Ectodermal cell (in vitro differentiated cells): ENCODE measurements at regions not wholly inside any gene's neighbourhood (a gene's known extent, or its start where the extent isn't known, plus 50 kb on each side); places are given as distances from the start of the nearest gene placed in this dataset.

ENCODE experiments used
- H3K27ac ChIP-seq: 2 replicates; pipeline ENCODE4 v1.7.0; 2013; ENCODE audit warnings: mild to moderate bottlenecking, low read depth, low read length; ENCODE audit not compliant: insufficient read depth, poor library complexity, severe bottlenecking
- H3K27me3 ChIP-seq: 2 replicates; pipeline ENCODE4 v1.7.0; 2013; ENCODE audit warnings: mild to moderate bottlenecking, low read length; ENCODE audit not compliant: insufficient read depth, control insufficient read depth, poor library complexity, severe bottlenecking
- H3K36me3 ChIP-seq: one replicate; pipeline ENCODE4 v1.7.0; 2013; ENCODE audit warnings: low read length; ENCODE audit not compliant: control insufficient read depth, insufficient read depth
- H3K4me1 ChIP-seq: one replicate; pipeline ENCODE4 v1.7.0; 2013; ENCODE audit warnings: low read length; ENCODE audit not compliant: control insufficient read depth, insufficient read depth
- H3K4me3 ChIP-seq: 2 replicates; pipeline ENCODE4 v1.7.0; 2013; ENCODE audit warnings: low read depth, low read length, control low read depth; ENCODE audit not compliant: insufficient read depth
- H3K9me3 ChIP-seq: 2 replicates; pipeline ENCODE4 v1.7.0; 2013; ENCODE audit warnings: mild to moderate bottlenecking, low read length, moderate library complexity; ENCODE audit not compliant: control insufficient read depth
- WGBS, 2 experiments: methylation state at CpG; one replicate each; pipeline ENCODE4 v1.1.7; 2013; ENCODE audit warnings: missing lambda C conversion rate in 2 of 2; 5-methylcytosine and 5-hydroxymethylcytosine counted together

DNA sequence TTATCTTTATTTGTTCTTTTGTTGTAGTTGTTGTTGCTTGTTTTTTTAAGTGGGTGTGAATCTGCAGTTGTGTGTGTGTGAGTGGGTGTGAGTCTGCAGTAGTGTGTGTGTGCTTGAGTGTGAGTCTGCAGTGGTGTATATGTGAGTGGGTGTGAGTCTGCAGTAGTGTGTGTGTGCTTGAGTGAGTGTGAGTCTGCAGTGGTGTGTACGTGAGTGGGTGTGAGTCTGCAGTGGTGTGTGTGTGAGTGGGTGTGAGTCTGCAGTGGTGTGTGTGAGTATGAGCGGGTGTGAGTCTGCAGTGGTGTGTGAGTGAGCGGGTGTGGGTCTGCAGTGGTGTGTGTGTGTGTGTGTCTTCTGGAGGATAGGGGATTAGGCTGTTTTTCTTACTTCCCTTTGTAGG, 1186.8 kb upstream of the SEL1L start:
- no peaks in the 10 kb centered on the region for H3K9me3 ChIP-seq
- H3K27ac ChIP-seq, result no peak overlapping the region
- H3K4me3 ChIP-seq, result no peak overlapping the region
- WGBS, 2 experiments, result 74 to 75% methylated on average over 3 of the region's 3 CpGs
- H3K36me3 ChIP-seq, result no peaks in the 10 kb centered on the region
- H3K4me1 ChIP-seq, result no peaks in the 10 kb centered on the region
- no peaks in the 10 kb centered on the region for H3K27me3 ChIP-seq

DNA sequence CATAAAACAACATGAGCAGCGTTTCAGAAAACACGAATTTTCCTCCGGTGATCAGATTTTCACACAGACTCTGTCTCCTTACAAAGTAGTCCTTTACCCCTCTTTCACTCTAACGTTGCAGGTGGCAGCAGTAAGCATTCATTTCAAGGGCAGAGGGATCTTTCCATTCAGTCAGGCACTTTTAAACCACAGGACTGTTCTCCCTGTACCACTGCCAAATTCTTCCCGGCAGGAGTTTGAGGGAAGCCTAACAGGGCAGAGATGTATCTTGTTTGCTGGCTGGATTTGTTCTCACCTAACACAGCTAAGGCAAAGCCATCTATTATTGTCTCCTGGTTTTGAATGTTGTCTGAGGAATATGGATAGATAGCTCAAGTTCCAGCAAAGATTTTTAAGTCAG, 1187.3 kb upstream of the SEL1L start:
- Histone ChIP-seq H3K27me3 (no peaks in the 10 kb centered on the region), H3K36me3 (no peaks in the 10 kb centered on the region), H3K4me1 (no peaks in the 10 kb centered on the region), H3K9me3 (no peaks in the 10 kb centered on the region), H3K4me3 (no peak overlapping the region), H3K27ac (no peak overlapping the region)
- 78% methylated on average over 5 of the region's 5 CpGs for WGBS, 2 experiments

DNA sequence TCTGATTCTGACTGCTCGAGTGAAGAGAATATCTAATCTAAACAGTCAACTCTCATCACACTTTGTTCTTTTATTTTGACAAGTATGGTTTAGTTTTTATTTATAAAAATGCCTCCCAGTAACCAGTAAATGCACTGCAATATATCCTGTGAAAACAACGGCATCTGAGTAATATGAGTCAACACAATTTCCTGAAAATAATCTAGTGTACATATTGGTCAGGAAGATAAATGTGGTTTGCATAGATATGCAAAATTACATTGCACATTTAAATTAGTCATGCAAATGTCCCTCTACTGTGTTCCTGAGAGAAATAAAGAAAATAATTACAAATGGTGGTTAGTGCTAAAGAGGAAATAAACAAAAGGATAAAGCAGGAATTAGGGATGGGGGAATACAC, 1190.7 kb upstream of the SEL1L start:
- H3K27me3 ChIP-seq, result no peaks in the 10 kb centered on the region
- no peaks in the 10 kb centered on the region for H3K9me3 ChIP-seq
- H3K4me1 ChIP-seq, result no peaks in the 10 kb centered on the region
- H3K27ac ChIP-seq, result no peak overlapping the region
- 100% methylated on average over 1 of the region's 2 CpGs; no CpG with 5 or more reads in 1 of the 2 experiments for WGBS, 2 experiments
- no peak overlapping the region for H3K4me3 ChIP-seq
- no peaks in the 10 kb centered on the region for H3K36me3 ChIP-seq

DNA sequence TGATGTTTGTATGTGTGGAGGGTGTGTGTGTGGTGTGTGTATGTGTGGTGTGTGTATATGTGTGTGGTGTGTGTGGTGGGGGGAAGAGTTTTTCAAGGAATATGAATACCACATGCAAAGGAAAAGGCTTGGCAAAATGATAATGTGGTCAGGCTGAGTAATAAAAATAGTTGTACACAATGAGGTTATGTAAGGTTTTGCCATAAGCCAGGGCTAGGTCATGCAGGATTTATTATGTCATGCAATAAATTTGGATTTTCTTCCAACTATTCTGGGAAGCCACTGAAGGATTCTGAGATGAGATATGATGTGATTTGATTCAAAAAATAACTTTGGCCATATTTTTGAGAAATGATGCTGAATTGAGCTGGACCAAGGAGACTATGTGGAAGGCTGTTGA, 1191.6 kb upstream of the SEL1L start:
- H3K9me3 ChIP-seq, result no peaks in the 10 kb centered on the region
- H3K4me1 ChIP-seq, result no peaks in the 10 kb centered on the region
- no peaks in the 10 kb centered on the region for H3K27me3 ChIP-seq
- no peak overlapping the region for H3K27ac ChIP-seq
- no peaks in the 10 kb centered on the region for H3K36me3 ChIP-seq
- H3K4me3 ChIP-seq, result no peak overlapping the region

DNA sequence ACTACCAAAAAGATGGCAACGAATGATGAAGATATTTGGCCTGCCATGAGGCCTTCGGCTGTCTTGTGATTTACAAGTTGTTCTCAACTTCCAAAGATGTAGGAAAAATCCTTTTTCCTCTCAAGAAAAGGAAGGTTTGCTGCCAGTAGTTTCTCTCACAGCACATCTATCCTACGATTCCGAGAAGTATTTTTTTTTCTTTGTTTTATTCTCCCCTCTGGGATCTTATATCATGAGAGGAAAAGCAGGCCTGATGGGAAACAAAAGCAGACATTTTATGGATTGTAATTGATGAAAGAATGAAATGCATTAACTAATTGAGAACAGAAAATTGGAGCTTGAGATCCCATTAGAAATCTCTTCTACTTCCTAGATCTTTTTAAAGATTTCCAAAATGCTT, 1197.9 kb upstream of the SEL1L start:
- Histone ChIP-seq H3K27ac (no peak overlapping the region), H3K4me3 (no peak overlapping the region), H3K36me3 (no peaks in the 10 kb centered on the region), H3K4me1 (no peaks in the 10 kb centered on the region), H3K9me3 (no peaks in the 10 kb centered on the region), H3K27me3 (no peaks in the 10 kb centered on the region)
- 90 to 91% methylated on average over 3 to 4 of the region's 4 CpGs for WGBS, 2 experiments

DNA sequence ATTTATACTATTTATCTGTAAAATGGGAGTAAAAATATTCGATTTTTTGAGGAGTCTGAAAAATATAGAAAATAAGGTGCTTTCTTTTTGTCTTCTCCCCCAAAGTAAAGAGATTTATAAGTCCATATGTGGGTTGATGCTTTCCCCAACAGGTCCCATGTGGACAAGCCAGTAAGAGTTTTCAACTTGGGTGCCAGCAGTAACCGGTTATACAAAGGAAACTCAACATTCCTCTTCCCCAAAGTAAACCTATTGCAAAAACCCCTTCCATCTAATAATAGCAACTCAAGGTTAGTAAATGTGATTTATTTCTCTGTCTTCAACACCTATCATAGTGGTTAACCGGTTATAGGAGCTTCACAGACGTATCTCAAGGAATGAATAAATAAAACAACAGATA, 1206.9 kb upstream of the SEL1L start:
- no peaks in the 10 kb centered on the region for H3K9me3 ChIP-seq
- 80 to 87% methylated on average over 2 to 4 of the region's 4 CpGs for whole genome bisulfite sequencing, 2 experiments

DNA sequence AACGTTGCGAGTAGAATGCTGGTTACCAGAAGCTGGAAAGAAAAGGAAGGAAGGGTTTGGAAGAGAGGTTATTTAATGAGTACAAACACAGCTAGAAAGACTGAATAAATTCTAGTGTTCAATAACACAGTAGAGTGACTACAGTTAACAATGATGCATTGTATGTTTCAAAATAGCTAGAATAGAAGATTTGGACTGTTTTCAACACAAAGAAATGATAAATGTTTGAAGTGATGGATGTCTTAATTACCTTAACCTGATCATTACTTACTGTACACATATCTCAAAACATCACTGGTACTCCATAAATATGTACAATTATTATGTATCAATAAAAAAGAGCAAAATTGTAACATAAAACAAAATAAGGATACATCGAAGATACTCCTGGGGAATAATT, 1221.8 kb upstream of the SEL1L start:
- Histone ChIP-seq H3K9me3 (no peaks in the 10 kb centered on the region), H3K27ac (no peak overlapping the region), H3K27me3 (no peaks in the 10 kb centered on the region), H3K36me3 (no peaks in the 10 kb centered on the region), H3K4me1 (no peaks in the 10 kb centered on the region), H3K4me3 (no peak overlapping the region)
- WGBS, 2 experiments, result 92 to 95% methylated on average over 2 of the region's 3 CpGs

More for the DNA sequence above, 1206.9 kb upstream of the SEL1L start:
- Histone ChIP-seq H3K27me3 (no peaks in the 10 kb centered on the region), H3K27ac (no peak overlapping the region), H3K4me1 (no peaks in the 10 kb centered on the region), H3K36me3 (no peaks in the 10 kb centered on the region), H3K4me3 (no peak overlapping the region)

DNA sequence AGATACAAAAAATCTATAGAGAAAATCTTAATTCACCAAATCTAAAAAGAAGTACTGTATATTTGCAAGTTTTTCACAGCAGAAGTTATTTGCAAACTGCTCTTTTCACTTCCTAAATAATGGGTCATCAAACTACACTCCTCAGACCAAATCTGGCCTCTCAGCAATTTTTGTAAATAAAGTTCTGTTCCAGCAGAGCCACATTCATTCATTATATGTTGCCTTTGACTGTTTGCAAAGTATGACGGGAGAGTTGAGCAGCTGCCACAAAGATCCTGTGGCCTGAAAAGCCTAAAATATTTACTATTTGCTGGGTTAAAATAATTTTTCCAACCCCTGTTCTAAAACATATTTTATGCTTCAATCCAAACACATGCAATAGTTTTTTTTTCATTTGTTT, 1222.3 kb upstream of the SEL1L start:
- H3K9me3 ChIP-seq, result no peaks in the 10 kb centered on the region
- no peak overlapping the region for H3K4me3 ChIP-seq
- no peaks in the 10 kb centered on the region for H3K27me3 ChIP-seq
- WGBS, 2 experiments, result 100% methylated on average over 1 of the region's 1 CpG
- H3K4me1 ChIP-seq, result no peaks in the 10 kb centered on the region
- H3K27ac ChIP-seq, result no peak overlapping the region
- no peaks in the 10 kb centered on the region for H3K36me3 ChIP-seq

DNA sequence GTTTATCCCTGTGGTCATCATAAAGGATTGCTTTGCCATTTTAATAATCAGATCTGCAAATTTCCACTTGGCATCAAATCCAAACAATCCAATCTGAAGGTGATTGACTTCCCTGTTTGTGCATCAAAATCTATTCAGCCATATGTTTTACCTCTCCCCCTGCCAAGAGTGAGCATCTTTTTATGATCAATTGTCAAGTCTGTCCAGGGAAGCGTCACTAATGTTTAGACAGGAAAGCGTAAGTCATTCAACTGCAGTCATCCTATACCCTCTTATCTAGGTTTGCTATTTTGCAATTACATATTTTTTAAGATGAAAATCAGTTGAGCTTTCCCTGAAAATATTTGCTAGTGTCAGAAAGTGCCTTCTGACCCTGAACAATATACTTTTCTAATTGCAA, 1224.1 kb upstream of the SEL1L start:
- no peak overlapping the region for H3K4me3 ChIP-seq
- no peaks in the 10 kb centered on the region for H3K4me1 ChIP-seq
- no peaks in the 10 kb centered on the region for H3K36me3 ChIP-seq
- H3K9me3 ChIP-seq, result no peaks in the 10 kb centered on the region
- H3K27me3 ChIP-seq, result no peaks in the 10 kb centered on the region
- no peak overlapping the region for H3K27ac ChIP-seq
- 97 to 100% methylated on average over 2 of the region's 2 CpGs for WGBS, 2 experiments

DNA sequence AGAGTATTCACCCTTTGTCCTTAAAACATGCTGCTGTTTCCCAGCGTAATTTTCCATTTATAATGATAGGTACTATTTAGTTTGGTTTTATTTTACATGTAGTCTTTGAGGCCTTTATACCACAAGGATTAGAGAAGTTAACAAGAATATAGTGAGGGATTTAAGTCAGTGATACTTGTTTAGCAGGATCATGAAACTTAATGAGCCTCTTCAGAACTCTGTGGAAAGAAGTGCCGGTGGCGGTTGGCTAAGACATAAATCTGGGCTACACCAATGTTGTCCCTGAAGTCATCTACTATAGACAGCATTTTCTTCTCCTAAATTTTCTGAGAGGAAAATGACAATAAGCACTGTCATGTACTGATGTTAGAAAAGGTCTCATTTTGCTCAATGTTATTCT, 1226.0 kb upstream of the SEL1L start:
- Histone ChIP-seq H3K27ac (no peak overlapping the region), H3K36me3 (no peaks in the 10 kb centered on the region), H3K4me3 (no peak overlapping the region), H3K9me3 (no peaks in the 10 kb centered on the region), H3K4me1 (no peaks in the 10 kb centered on the region), H3K27me3 (no peaks in the 10 kb centered on the region)
- WGBS, 2 experiments, result 93 to 97% methylated on average over 2 of the region's 3 CpGs

DNA sequence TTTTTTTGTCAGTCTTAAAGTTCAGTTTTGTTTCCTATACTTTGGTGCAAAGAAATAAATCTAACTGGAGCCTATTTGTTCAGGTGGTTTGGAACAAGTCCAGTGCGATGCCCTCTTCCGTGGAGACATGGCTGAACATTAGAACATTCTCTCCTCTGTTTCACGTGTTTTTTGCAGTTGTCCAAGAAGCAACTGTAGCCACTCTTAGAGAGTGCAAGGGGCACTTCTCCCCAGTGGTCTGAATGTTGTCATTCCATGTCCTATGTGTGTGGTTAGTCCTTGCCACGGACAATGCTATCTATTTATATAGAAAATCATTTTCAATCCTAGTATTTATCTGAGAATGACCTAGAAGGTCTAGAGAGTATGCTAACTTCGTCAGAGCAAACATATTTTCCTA, 1232.5 kb upstream of the SEL1L start:
- 87 to 96% methylated on average over 3 to 5 of the region's 5 CpGs for WGBS, 2 experiments
- no peaks in the 10 kb centered on the region for H3K27me3 ChIP-seq
- H3K9me3 ChIP-seq, result no peaks in the 10 kb centered on the region
- no peaks in the 10 kb centered on the region for H3K36me3 ChIP-seq
- H3K4me1 ChIP-seq, result no peaks in the 10 kb centered on the region
- H3K27ac ChIP-seq, result no peak overlapping the region
- H3K4me3 ChIP-seq, result no peak overlapping the region
